CD8-positive, alpha-beta memory T cell (primary cell): ENCODE measurements at regions not wholly inside any gene's neighbourhood (a gene's known extent, or its start where the extent isn't known, plus 50 kb on each side); places are given as distances from the start of the nearest gene placed in this dataset.

Experiments used
- CTCF ChIA-PET: fragments of 350-600 bp; sonication (Branson Sonifier 250); formaldehyde crosslinking; loops from one replicate; lab custom pipeline; 2021; ENCODE audit warnings: antibody characterized with exemption; lab: Charles Lee
- POLR2A ChIA-PET: fragments of 350-600 bp; sonication (Branson Sonifier 250); formaldehyde crosslinking; loops from one replicate; lab custom pipeline; 2021; ENCODE audit warnings: antibody characterized with exemption; lab: Charles Lee
- DNase-seq, 5 donors: peaks; one replicate each; pipeline versions ENCODE4 v3.0.0 to v3.0.0-alpha.2; 2020 to 2022; ENCODE audit warnings: mixed read lengths in 1 of 5
- H3K27ac ChIP-seq: one replicate; pipeline ENCODE4 v1.7.0; 2013; ENCODE audit warnings: low read depth, mild to moderate bottlenecking, low read length, moderate library complexity
- H3K27me3 ChIP-seq: 2 replicates; pipeline ENCODE4 v1.7.0; 2013; ENCODE audit warnings: low read length, mild to moderate bottlenecking; ENCODE audit not compliant: insufficient read depth, poor library complexity, severe bottlenecking
- H3K36me3 ChIP-seq: 2 replicates; pipeline ENCODE4 v1.7.0; 2013; ENCODE audit warnings: mild to moderate bottlenecking, low read length, moderate library complexity; ENCODE audit not compliant: insufficient read depth
- H3K4me1 ChIP-seq: 2 replicates; pipeline ENCODE4 v1.7.0; 2013; ENCODE audit warnings: mild to moderate bottlenecking, low read length, moderate library complexity; ENCODE audit not compliant: insufficient read depth
- H3K4me3 ChIP-seq: 2 replicates; pipeline ENCODE4 v1.7.0; 2013; ENCODE audit warnings: mild to moderate bottlenecking, low read length
- H3K9me3 ChIP-seq: 2 replicates; pipeline ENCODE4 v1.7.0; 2013; ENCODE audit warnings: mild to moderate bottlenecking, low read length
- H3K27ac Mint-ChIP-seq, 8 donors: one replicate each; pipeline ENCODE4 v1.8.0; 2020 to 2021; ENCODE audit warnings: mixed read lengths in 8 of 8, mild to moderate bottlenecking in 6 of 8, inconsistent platforms in 3 of 8, moderate library complexity in 3 of 8
- H3K27me3 Mint-ChIP-seq, 2 donors: one replicate each; pipeline ENCODE4 v1.8.0; 2020 to 2021; ENCODE audit warnings: mixed read lengths in 2 of 2, mild to moderate bottlenecking in 1 of 2, moderate library complexity in 1 of 2
- H3K36me3 Mint-ChIP-seq, 3 donors: one replicate each; pipeline ENCODE4 v1.8.0; 2020 to 2021; ENCODE audit warnings: mixed read lengths in 3 of 3, inconsistent platforms in 1 of 3, mild to moderate bottlenecking in 1 of 3
- H3K4me1 Mint-ChIP-seq, 3 donors: one replicate each; pipeline ENCODE4 v1.8.0; 2020 to 2021; ENCODE audit warnings: mixed read lengths in 3 of 3, inconsistent platforms in 1 of 3, mild to moderate bottlenecking in 1 of 3
- H3K4me3 Mint-ChIP-seq, 7 donors: one replicate each; pipeline ENCODE4 v1.8.0; 2020 to 2021; ENCODE audit warnings: mixed read lengths in 7 of 7, mild to moderate bottlenecking in 6 of 7, moderate library complexity in 4 of 7, inconsistent platforms in 2 of 7
- H3K9me3 Mint-ChIP-seq, 5 donors: one replicate each; pipeline ENCODE4 v1.8.0; 2020 to 2022; ENCODE audit warnings: mixed read lengths in 5 of 5, mild to moderate bottlenecking in 3 of 5, moderate library complexity in 2 of 5, inconsistent platforms in 1 of 5

DNA sequence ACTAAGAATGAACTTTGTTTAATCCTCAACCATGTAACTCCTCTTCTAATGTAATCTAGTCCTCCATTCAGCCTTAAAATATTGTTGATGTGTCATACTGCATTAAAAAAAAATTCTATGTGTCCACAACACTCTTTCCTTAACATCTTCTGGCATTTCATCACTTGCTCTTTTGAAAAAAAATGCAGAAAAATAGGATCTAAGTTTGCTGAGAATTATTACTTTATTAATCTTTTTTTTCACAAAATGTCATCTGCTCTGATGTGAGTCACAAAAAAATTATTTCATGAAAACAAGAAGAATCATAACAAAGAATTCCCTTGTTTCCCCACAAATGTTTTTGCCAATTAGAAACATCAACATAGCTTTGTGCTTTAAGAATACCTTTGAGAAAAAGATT lies 410.1 kb upstream of the MGAT4C start:
- Mint-ChIP-seq H3K4me3 (no peak overlapping the region), H3K36me3 (no peaks in the 10 kb centered on the region), H3K9me3 (peaks cover 3 to 30% (median 9%) of the 10 kb centered on the region in 5 donors), H3K27me3 (no peaks in the 10 kb centered on the region), H3K27ac (no peak overlapping the region), H3K4me1 (no peaks in the 10 kb centered on the region)
- ChIA-PET POLR2A (no interaction called here), CTCF (no interaction called here)
- H3K4me3 ChIP-seq: no peak overlapping the region
- no peaks in the 10 kb centered on the region for H3K4me1 ChIP-seq
- DNase-seq: no peak
- H3K9me3 ChIP-seq: no peaks in the 10 kb centered on the region
- no peaks in the 10 kb centered on the region for H3K27me3 ChIP-seq
- no peak overlapping the region for H3K27ac ChIP-seq
- no peaks in the 10 kb centered on the region for H3K36me3 ChIP-seq

DNA sequence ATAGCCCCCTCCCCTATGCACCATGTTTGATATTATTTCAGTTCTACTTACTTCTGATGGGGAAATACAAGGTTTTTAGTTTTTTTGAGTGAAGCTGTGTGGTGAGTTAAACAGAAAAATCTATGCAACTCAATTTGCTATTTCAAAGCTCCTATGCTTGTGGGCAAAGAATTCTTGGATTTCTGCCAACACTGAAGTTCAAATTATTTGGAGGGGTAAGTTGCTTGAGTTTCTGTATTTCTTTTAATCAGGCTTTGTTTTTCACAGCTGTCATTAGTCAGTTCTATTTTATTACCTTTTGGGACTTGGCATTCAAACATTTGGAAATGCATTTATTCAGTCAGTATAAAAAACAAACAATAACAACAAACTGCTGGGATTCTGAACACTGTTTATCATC lies 407.5 kb upstream of the MGAT4C start:
- Mint-ChIP-seq H3K9me3 (peaks cover 2 to 28% (median 13%) of the 10 kb centered on the region in 5 donors), H3K4me3 (no peak overlapping the region), H3K27ac (no peak overlapping the region), H3K27me3 (no peaks in the 10 kb centered on the region), H3K36me3 (no peaks in the 10 kb centered on the region), H3K4me1 (no peaks in the 10 kb centered on the region)
- H3K4me1 ChIP-seq: no peaks in the 10 kb centered on the region
- CTCF ChIA-PET: no interaction called here
- H3K36me3 ChIP-seq: no peaks in the 10 kb centered on the region
- H3K27ac ChIP-seq: no peak overlapping the region
- DNase-seq: no peak
- no peaks in the 10 kb centered on the region for H3K27me3 ChIP-seq
- no peak overlapping the region for H3K4me3 ChIP-seq
- POLR2A ChIA-PET: no interaction called here
- H3K9me3 ChIP-seq: no peaks in the 10 kb centered on the region

DNA sequence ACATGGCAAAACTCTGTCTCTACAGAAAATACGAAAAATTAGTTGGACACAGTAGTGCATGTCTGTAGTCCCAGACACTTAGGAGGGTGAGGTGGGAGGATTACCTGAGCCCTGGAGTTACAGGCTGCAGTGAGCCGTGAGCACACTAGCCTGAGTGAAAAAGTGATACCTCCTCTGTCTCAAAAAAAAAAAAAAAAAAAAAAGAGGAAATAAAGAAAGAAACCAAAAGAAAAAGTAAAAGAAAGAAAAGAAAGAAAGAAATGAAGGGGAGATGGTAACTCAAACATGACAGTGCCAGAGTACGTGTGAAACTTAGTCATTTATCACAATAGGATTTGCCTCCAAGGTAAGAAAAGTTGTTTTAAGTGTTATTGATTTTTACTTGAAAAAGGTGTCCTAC lies 407.0 kb upstream of the MGAT4C start:
- Histone ChIP-seq H3K27me3 (no peaks in the 10 kb centered on the region), H3K36me3 (no peaks in the 10 kb centered on the region), H3K4me1 (no peaks in the 10 kb centered on the region), H3K9me3 (no peaks in the 10 kb centered on the region), H3K27ac (no peak overlapping the region), H3K4me3 (no peak overlapping the region)
- Mint-ChIP-seq H3K27me3 (no peaks in the 10 kb centered on the region), H3K27ac (no peak overlapping the region), H3K4me1 (no peaks in the 10 kb centered on the region), H3K4me3 (no peak overlapping the region), H3K36me3 (no peaks in the 10 kb centered on the region), H3K9me3 (peaks cover 2 to 27% (median 13%) of the 10 kb centered on the region in 5 donors)
- CTCF ChIA-PET: no interaction called here
- no peak for DNase-seq
- POLR2A ChIA-PET: no interaction called here

DNA sequence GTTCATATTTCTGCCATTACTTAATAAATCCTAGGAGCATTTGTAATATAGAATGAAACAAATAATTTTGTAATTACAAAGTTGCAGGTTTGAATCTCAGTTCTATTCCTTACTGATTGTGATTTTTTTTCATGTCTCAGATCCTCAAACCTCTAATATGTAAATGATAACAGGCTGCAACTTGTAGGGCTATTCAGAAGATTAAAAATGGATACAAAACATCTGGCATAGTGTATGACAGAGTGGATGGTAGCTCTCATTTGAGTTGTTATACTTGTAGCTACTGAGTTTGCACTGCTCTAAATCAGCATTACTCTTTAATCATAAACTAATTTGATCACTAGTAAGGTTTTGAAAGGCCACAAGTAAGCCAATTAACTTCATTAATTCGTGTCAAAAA lies 406.3 kb upstream of the MGAT4C start:
- H3K27ac ChIP-seq: no peak overlapping the region
- H3K9me3 Mint-ChIP-seq: peaks cover 2 to 24% (median 13%) of the 10 kb centered on the region in 5 donors
- POLR2A ChIA-PET: no interaction called here
- no peaks in the 10 kb centered on the region for H3K36me3 ChIP-seq
- H3K27ac Mint-ChIP-seq: no peak overlapping the region
- no peaks in the 10 kb centered on the region for H3K4me1 ChIP-seq
- CTCF ChIA-PET: no interaction called here
- DNase-seq: no peak
- H3K27me3 ChIP-seq: no peaks in the 10 kb centered on the region
- no peaks in the 10 kb centered on the region for H3K9me3 ChIP-seq
- H3K4me3 Mint-ChIP-seq: no peak overlapping the region
- no peaks in the 10 kb centered on the region for H3K4me1 Mint-ChIP-seq
- no peak overlapping the region for H3K4me3 ChIP-seq
- H3K27me3 Mint-ChIP-seq: no peaks in the 10 kb centered on the region
- no peaks in the 10 kb centered on the region for H3K36me3 Mint-ChIP-seq

DNA sequence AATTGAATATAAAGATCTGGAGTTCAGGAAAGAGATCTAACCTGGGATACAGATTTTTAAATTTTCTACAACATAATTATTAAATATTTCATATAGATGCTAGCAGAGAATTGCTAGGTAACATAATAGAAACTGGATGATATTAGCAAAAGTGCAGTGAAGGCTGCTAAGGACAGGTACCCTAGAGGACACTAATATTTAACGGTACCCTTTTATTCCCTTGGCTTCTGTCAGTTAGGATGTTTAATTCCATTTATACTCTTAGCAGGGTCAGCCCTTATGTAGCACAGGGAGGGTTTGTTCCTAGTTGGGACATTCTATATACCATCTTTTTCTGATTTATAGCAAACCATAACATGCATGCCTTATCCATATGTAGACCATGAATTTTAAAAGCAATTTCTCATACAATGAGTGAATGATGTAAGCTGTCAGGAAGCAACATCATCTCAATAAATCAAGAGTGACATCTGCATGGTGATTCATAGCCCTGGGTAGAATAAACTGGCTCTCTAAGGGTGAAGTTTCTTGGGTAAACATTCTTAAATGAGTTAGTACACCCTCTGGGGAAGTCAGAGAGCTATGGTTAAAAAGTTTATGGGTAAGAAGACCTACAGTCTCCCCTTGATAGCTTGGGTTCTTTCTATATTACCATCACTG lies 404.4 kb upstream of the MGAT4C start:
- ChIA-PET POLR2A (no interaction called here), CTCF (no interaction called here)
- Histone ChIP-seq H3K4me3 (no peak overlapping the region), H3K27ac (no peak overlapping the region), H3K9me3 (no peaks in the 10 kb centered on the region), H3K36me3 (no peaks in the 10 kb centered on the region), H3K27me3 (no peaks in the 10 kb centered on the region), H3K4me1 (no peaks in the 10 kb centered on the region)
- Mint-ChIP-seq H3K36me3 (no peaks in the 10 kb centered on the region), H3K9me3 (peaks cover 2 to 25% (median 13%) of the 10 kb centered on the region in 5 donors), H3K4me1 (no peaks in the 10 kb centered on the region), H3K27ac (no peak overlapping the region), H3K4me3 (no peak overlapping the region), H3K27me3 (no peaks in the 10 kb centered on the region)
- no peak for DNase-seq

DNA sequence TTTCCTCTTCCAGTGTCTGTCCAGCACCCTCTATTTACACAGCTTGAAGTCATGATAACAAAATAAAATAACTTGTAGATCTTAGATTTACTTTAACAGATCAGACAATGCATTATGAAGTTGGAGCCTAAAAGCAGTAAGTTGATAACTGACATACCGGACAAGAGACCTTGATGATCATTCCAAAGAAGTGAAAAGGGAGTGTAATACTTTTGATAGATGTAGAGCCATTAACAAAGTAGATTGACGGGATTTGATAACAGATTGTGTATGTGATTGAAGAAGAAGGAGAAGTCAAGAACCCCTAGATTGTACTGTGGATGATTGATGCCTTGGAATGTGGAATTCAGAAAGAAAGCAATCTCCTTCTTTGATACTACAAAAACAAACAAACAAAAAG lies 403.8 kb upstream of the MGAT4C start:
- no peaks in the 10 kb centered on the region for H3K27me3 Mint-ChIP-seq
- CTCF ChIA-PET: no interaction called here
- Histone ChIP-seq H3K4me1 (no peaks in the 10 kb centered on the region), H3K9me3 (no peaks in the 10 kb centered on the region), H3K27ac (no peak overlapping the region), H3K4me3 (no peak overlapping the region), H3K36me3 (no peaks in the 10 kb centered on the region), H3K27me3 (no peaks in the 10 kb centered on the region)
- H3K4me1 Mint-ChIP-seq: no peaks in the 10 kb centered on the region
- H3K9me3 Mint-ChIP-seq: peaks cover 2 to 29% (median 13%) of the 10 kb centered on the region in 5 donors
- H3K36me3 Mint-ChIP-seq: no peaks in the 10 kb centered on the region
- no peak overlapping the region for H3K4me3 Mint-ChIP-seq
- DNase-seq: no peak
- no peak overlapping the region for H3K27ac Mint-ChIP-seq
- POLR2A ChIA-PET: no interaction called here

DNA sequence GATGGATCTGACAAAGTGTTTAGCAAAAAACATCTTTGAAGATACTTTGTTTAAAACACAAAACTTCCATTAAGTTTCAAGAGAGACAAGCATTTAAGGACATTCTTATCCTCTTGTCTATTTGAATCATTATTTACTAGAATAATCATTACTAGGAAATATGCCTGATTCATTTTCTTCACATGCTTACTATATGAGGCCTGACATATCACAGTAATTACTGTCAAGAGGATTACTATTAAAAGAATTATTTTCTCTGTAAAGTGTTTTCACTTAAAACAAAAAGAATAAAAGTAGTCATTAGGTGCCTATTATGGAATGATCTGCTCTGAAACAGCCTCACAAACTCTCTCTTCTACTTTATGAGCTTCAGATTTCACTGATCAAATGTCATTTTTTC lies 402.1 kb upstream of the MGAT4C start:
- Histone ChIP-seq H3K4me1 (no peaks in the 10 kb centered on the region), H3K9me3 (no peaks in the 10 kb centered on the region), H3K36me3 (no peaks in the 10 kb centered on the region), H3K27ac (no peak overlapping the region), H3K27me3 (no peaks in the 10 kb centered on the region), H3K4me3 (no peak overlapping the region)
- H3K9me3 Mint-ChIP-seq: peaks cover 2 to 25% (median 9%) of the 10 kb centered on the region in 5 donors
- H3K27me3 Mint-ChIP-seq: no peaks in the 10 kb centered on the region
- H3K4me1 Mint-ChIP-seq: no peaks in the 10 kb centered on the region
- CTCF ChIA-PET: no interaction called here
- POLR2A ChIA-PET: no interaction called here
- DNase-seq: no peak
- H3K36me3 Mint-ChIP-seq: no peaks in the 10 kb centered on the region
- H3K27ac Mint-ChIP-seq: no peak overlapping the region
- no peak overlapping the region for H3K4me3 Mint-ChIP-seq

DNA sequence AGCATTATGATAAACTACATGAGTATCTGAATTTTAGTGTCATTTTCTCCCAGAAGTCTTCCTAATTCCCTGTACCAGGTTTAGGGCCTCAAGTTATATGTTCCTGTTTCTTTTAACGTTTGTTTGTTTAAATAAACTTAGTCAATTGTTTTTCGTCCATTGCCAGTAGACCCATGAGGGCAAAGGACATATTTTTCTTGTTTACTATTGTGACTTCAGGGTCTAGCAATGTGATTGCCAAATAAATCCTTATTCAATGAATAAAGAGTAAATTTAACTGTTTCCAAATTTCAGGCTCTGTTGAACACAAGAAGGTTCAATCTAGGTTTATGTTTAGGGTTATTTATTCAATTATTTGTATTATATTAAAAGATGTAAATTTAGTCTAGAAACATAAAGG lies 391.6 kb upstream of the MGAT4C start:
- H3K27me3 ChIP-seq: no peaks in the 10 kb centered on the region
- POLR2A ChIA-PET: no interaction called here
- Mint-ChIP-seq H3K27ac (no peak overlapping the region), H3K27me3 (no peaks in the 10 kb centered on the region), H3K4me3 (no peak overlapping the region), H3K9me3 (peaks cover 0 to 17% (median 4%) of the 10 kb centered on the region in 5 donors), H3K36me3 (no peaks in the 10 kb centered on the region), H3K4me1 (no peaks in the 10 kb centered on the region)
- no peak overlapping the region for H3K4me3 ChIP-seq
- H3K27ac ChIP-seq: no peak overlapping the region
- DNase-seq: no peak
- no peaks in the 10 kb centered on the region for H3K4me1 ChIP-seq
- H3K9me3 ChIP-seq: no peaks in the 10 kb centered on the region
- CTCF ChIA-PET: no interaction called here
- no peaks in the 10 kb centered on the region for H3K36me3 ChIP-seq
